Endometrium (tissue), 2 donors: ENCODE measurements at regions not wholly inside any gene's neighbourhood (a gene's known extent, or its start where the extent isn't known, plus 50 kb on each side); places are given as distances from the start of the nearest gene placed in this dataset.
"Not testable (repeated sequence)": the region's sequence is repeated elsewhere in the genome, so short reads cannot be mapped to it uniquely, and the experiment has no call there.

Experiments
- FAIRE-seq: peaks from 2 replicates; lab custom pipeline; 2012; peaks lifted over from hg19 to GRCh38; lab: Jason Lieb, UNC
- donor health status: control.
- donor health status: control.

DNA sequence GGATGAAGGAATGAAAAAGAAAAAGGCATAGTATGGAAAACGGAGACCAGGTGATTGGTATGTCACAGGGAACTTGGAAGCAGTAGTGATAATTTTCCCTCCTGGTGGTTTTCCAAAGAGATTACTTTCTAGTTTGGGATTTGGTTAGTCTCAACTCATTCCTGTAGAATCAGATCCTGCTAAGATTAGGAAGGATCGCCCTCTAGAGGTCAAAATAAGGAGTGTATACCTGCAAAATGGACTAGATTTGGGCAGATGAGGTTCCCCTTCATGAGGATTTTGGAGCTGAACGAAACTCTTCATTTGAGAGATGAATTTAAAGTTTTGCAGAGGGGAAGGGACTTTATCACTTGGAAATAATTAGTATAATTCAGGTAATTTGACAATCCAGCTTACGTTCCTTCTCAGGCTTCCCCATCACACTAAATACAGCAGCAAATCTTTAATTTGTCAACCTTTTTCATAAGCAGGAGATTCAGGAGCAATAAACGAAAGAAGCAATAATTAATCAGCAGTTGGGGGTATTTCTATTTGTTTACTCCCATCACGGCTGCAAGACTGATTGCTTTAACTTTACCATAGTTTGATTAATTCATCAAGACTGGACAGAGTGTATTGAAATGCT is 65.2 kb downstream of the CCDC195 start:
- FAIRE-seq, result peak; percentile 68

DNA sequence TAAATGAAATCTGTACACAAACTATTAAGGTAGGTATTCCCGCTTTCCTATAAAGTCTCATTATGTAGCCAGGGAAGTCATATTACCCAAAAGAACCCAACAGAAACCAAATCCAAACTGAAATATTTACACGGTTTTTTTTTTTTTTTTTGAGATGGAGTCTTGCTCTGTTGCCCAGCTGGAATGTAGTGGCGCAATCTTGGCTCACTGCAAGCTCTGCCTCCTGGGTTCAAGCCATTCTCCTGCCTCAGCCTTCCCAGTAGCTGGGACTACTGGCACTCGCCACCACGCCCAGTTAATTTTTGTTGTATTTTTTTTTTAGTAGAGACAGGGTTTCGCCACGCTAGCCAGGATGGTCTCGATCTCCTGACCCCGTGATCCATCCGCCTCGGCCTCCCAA is 62.5 kb upstream of the CUL3 start:
- FAIRE-seq, result not testable (repeated sequence)

DNA sequence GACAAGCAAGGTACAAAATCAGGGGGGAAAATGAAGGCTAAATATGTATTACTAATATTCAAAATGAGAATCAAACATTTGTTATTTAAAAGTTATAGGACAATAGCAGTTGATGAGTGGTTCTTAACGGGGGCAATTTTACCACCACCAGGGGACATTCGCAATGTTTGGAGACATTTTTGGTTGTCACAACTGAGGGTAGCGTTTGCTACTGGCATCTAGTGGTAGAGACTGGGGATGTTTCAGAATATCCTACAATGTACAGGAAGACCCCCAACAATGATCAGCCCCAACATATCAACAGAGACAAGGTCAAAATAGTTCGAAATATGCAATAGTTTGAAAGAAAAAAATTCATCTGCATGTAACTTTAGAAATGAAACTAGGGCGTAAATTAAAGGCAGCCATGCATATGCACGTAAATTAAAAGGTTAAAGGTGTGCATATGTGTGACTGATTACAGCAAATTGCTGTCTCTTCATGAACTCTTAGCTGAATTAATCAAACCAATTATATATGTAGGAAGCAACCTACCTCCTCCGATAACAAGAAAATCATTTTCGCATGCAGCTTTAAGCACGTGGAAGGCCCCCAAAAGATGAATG is 61.2 kb upstream of the CUL3 start:
- FAIRE-seq, result no peak

DNA sequence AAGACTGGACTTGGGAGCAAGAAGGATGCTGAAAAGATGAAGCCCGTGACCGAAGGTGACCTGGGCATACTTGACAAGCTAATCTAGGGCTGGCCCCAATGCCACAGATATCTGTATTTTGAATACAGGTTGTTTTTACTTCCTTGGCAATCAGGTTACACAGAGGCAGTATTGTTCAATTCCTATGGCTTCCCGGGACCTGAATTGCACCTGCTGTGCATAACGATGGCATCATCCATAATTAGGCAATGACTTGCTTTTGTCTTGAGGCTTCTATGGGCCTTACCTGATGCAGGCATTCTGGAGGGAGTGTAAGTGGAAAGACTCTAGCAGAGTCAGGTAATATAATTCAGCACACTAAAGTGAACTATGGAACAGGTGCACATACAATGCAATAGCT is 60.6 kb upstream of the CUL3 start:
- FAIRE-seq, result no peak

DNA sequence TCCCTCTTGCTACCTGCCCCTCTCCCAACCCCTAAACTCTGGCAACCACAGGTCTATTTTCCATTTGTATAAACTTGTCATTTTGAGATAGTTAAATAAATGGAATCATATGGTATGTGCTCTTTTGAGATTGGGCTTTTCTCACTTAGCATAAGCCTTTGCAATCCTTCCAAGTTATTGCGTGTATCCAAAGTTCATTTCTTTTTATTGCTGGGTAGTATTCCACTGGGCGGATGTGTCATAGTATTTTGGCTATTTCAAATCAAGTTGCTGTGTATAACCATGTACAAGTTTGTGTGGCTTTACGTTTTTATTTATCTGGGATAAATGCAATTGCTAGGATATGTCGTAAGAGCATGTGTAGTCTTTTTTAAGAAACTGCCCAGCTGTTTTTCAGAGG is 55.5 kb upstream of the CUL3 start:
- FAIRE-seq, result no peak

DNA sequence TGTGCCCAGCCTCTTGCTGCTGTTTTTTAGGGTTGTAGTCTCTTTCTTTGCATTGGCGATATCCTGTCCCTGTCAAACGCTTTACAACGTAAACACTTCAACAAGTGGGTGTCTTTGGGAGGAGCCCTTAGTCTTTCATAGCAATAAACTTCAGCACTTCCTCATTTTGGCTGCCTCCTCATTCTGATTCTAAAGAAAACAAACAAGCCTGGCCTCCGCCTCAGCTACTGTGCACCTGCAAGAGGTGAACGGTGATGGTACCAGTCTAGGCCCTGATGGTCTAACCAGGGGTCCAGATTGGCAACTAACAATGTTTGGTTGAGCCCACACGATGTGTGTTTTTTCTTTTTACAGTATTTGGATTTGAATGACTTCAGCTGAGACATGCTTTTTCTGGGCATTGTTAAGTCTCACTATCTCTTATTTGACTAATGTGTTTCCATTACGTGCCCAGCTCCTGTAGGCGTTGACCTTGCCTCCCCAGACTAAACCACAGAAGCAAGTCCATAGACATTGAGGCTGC is 53.2 kb upstream of the CUL3 start:
- no peak for FAIRE-seq
